Esophagus muscularis mucosa (tissue), 4 donors: ENCODE measurements at regions not wholly inside any gene's neighbourhood (a gene's known extent, or its start where the extent isn't known, plus 50 kb on each side); places are given as distances from the start of the nearest gene placed in this dataset.

Experiments
- DNase-seq: peaks from one replicate; pipeline ENCODE4 v3.0.0-alpha.2; 2017; ENCODE audit errors: extremely low spot score
- H3K27ac ChIP-seq, 4 donors: fragments of 200-600 bp; sonication (generic); replicated peaks in 1 of 4; 1 replicate in 3 of 4; 2 replicates in 1 of 4; pipeline ENCODE4 v1.5.1; 2016 to 2019; ENCODE audit warnings: mild to moderate bottlenecking in 1 of 4
- H3K27me3 ChIP-seq, 4 donors: fragments of 200-600 bp; sonication (generic); one replicate each; pipeline versions ENCODE4 v1.5.1 to v1.6.0; 2016 to 2019
- H3K36me3 ChIP-seq, 4 donors: fragments of 200-600 bp; sonication (generic); one replicate each; pipeline ENCODE4 v1.5.1; 2016 to 2019
- H3K4me1 ChIP-seq, 4 donors: fragments of 200-600 bp; sonication (generic); one replicate each; pipeline ENCODE4 v1.5.1; 2016 to 2019
- H3K4me3 ChIP-seq, 4 donors: fragments of 200-600 bp; sonication (generic); 1 replicate in 2 of 4; 2 replicates in 2 of 4; pipeline ENCODE4 v1.5.1; 2016 to 2019; ENCODE audit warnings: mild to moderate bottlenecking in 4 of 4, moderate library complexity in 1 of 4
- H3K9me3 ChIP-seq, 4 donors: fragments of 200-600 bp; sonication (generic); 1 replicate in 3 of 4; 2 replicates in 1 of 4; pipeline ENCODE4 v1.5.1; 2016 to 2019
- EP300 ChIP-seq: sonication (generic); formaldehyde crosslinking; IDR thresholded peaks from one replicate; pipeline ENCODE4 v1.6.1; 2017; ENCODE audit warnings: antibody characterized with exemption
- POLR2A ChIP-seq: fragments of 450-650 bp; IDR thresholded peaks from one replicate; pipeline ENCODE4 v1.6.1; 2017; ENCODE audit warnings: antibody characterized with exemption, moderate library complexity, mild to moderate bottlenecking, low read depth
- POLR2AphosphoS5 ChIP-seq, 2 donors: sonication (generic); formaldehyde crosslinking; IDR thresholded peaks; one replicate each; pipeline ENCODE4 v1.6.1; 2017; ENCODE audit warnings: antibody characterized with exemption in 2 of 2
- WGBS: methylation state at CpG from one replicate; pipeline ENCODE4 v1.1.5; 2018; 5-methylcytosine and 5-hydroxymethylcytosine counted together
- intact Hi-C: fragments of 100-400 bp; cut with DNase I; formaldehyde crosslinking; loops from one replicate; pipeline ENCODE4 v1.15.1; 2023
- TF ChIP-seq, protein P1 (sequence below), 3 experiments: fragments of 200-600 bp in 2 of 3; fragments of 450-650 bp in 1 of 3; sonication (generic) in 2 of 3; IDR thresholded peaks; one replicate each; pipeline ENCODE4 v1.5.1; 2017 to 2019; ENCODE audit warnings: antibody characterized with exemption in 3 of 3, mild to moderate bottlenecking in 2 of 3, moderate library complexity in 1 of 3

DNA sequence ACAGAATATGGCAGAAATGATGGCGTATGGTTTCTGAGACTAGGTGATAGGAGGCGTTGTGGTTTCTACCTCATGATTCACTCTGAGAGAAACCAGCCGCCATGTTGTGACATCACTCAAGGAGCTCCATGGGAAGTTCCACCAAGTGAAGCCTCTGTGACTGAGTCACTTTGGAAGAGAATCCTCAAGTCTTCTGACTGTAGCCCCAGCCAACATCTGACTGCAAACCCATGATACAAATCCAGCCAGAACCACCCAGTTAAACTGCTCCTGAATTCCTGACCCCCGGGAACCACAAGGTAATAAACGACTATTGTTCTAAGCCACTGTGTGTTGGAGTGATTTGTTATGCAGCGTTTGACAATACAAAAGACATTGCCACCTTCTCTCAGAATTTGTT, 91.1 kb upstream of the CARD11 start:
- 71% methylated on average over 6 of the region's 6 CpGs for WGBS
- Histone ChIP-seq H3K9me3 (peaks cover 0 to 4% (median 0%) of the 10 kb centered on the region in 4 donors), H3K4me1 (no peaks in the 10 kb centered on the region), H3K4me3 (no peak overlapping the region), H3K36me3 (no peaks in the 10 kb centered on the region), H3K27ac (no peak overlapping the region), H3K27me3 (peaks cover 0 to 23% (median 0%) of the 10 kb centered on the region in 4 donors)
- DNase-seq = no peak
- intact Hi-C loops = no loop called here
- no peak for TF ChIP-seq EP300
- no peak for TF ChIP-seq POLR2A
- TF ChIP-seq, protein P1, sequence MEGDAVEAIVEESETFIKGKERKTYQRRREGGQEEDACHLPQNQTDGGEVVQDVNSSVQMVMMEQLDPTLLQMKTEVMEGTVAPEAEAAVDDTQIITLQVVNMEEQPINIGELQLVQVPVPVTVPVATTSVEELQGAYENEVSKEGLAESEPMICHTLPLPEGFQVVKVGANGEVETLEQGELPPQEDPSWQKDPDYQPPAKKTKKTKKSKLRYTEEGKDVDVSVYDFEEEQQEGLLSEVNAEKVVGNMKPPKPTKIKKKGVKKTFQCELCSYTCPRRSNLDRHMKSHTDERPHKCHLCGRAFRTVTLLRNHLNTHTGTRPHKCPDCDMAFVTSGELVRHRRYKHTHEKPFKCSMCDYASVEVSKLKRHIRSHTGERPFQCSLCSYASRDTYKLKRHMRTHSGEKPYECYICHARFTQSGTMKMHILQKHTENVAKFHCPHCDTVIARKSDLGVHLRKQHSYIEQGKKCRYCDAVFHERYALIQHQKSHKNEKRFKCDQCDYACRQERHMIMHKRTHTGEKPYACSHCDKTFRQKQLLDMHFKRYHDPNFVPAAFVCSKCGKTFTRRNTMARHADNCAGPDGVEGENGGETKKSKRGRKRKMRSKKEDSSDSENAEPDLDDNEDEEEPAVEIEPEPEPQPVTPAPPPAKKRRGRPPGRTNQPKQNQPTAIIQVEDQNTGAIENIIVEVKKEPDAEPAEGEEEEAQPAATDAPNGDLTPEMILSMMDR (IDR thresholded peaks at IDR 0.05) = no peak
- no peak for TF ChIP-seq POLR2AphosphoS5 (IDR thresholded peaks at IDR 0.05)

DNA sequence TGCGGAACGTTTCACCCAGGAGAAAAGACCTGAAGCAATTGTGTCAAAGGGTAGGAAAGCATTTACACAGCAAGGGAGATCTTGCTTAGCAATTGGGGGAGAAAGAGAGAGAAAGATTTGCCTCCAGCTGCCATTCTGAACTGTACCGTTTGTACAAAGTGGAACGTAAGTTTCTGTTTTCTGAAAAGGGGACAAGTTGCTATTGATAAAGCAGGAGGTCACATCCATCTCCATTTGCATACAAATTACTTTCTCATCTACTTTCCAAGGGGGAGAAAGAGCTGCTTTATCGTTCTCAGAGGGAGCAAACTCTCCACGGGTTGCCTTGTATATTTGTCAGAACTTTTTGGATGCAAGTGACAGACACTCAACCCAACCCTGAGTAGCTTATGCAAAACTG, 92.0 kb upstream of the CARD11 start:
- intact Hi-C loops = no loop called here
- no peak for TF ChIP-seq POLR2AphosphoS5 (IDR thresholded peaks at IDR 0.05)
- TF ChIP-seq, protein P1 (IDR thresholded peaks at IDR 0.05) = no peak
- TF ChIP-seq POLR2A = no peak
- no peak for TF ChIP-seq EP300
- no peak overlapping the region for H3K4me3 ChIP-seq
- DNase-seq = no peak
- 67% methylated on average over 6 of the region's 6 CpGs for WGBS
- H3K27ac ChIP-seq = no peak overlapping the region
- peaks cover 0 to 4% (median 0%) of the 10 kb centered on the region in 4 donors for H3K9me3 ChIP-seq
- no peaks in the 10 kb centered on the region for H3K36me3 ChIP-seq
- peaks cover 0 to 25% (median 0%) of the 10 kb centered on the region in 4 donors for H3K27me3 ChIP-seq
- no peaks in the 10 kb centered on the region for H3K4me1 ChIP-seq

DNA sequence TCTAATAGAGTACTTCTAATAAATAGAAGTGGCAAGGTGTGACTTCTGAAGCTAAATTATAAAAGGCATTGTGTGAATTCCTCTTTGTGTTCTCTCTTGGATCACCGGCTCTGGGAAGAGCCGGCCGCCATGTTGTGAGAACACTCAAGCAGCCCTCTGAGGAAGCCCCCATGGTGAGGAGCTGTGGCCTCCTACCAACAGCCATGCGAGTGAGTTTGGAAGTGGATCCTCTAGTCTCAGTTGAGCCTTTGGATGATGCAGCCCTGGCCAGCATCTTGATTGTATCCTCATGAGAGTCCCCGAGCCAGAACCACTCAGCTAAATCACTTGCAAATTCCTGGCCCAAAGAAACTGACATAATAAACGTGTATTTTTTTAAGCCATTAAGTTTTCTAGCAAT, 94.5 kb upstream of the CARD11 start:
- 98% methylated on average over 6 of the region's 6 CpGs for WGBS
- peaks cover 0 to 37% (median 0%) of the 10 kb centered on the region in 4 donors for H3K27me3 ChIP-seq
- intact Hi-C loops = no loop called here
- H3K4me3 ChIP-seq = no peak overlapping the region
- H3K27ac ChIP-seq = no peak overlapping the region
- H3K9me3 ChIP-seq = peaks cover 0 to 4% (median 0%) of the 10 kb centered on the region in 4 donors
- no peak for TF ChIP-seq POLR2A
- TF ChIP-seq POLR2AphosphoS5 (IDR thresholded peaks at IDR 0.05) = no peak
- no peak for TF ChIP-seq EP300
- TF ChIP-seq, protein P1 (IDR thresholded peaks at IDR 0.05) = no peak
- H3K4me1 ChIP-seq = no peaks in the 10 kb centered on the region
- H3K36me3 ChIP-seq = no peaks in the 10 kb centered on the region
- no peak for DNase-seq

DNA sequence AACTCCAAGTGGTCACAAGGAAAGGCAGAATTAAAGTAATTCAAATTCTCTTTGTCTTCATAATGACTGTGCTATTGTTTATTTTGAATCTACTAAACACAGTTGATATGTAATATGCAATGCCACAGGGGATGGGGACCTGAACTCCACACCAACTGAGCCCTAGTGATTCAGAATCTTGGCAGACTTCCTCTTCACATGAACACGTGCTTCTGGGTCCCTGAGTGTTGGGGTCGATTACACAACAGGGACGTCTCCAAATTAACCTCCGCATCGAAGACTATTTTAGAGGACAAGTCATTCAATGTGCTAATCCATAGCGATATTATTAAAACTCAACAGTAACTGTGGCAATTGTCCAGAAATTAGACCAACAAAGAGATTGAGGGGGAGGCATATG, 95.3 kb upstream of the CARD11 start:
- Histone ChIP-seq H3K27ac (no peak overlapping the region), H3K4me1 (peaks cover 0 to 2% (median 2%) of the 10 kb centered on the region in 4 donors), H3K36me3 (no peaks in the 10 kb centered on the region), H3K27me3 (peaks cover 0 to 37% (median 0%) of the 10 kb centered on the region in 4 donors), H3K9me3 (peaks cover 0 to 4% (median 0%) of the 10 kb centered on the region in 4 donors), H3K4me3 (no peak overlapping the region)
- 56% methylated on average over 6 of the region's 6 CpGs for WGBS
- intact Hi-C loops = no loop called here
- no peak for TF ChIP-seq POLR2A
- no peak for TF ChIP-seq POLR2AphosphoS5 (IDR thresholded peaks at IDR 0.05)
- no peak for TF ChIP-seq EP300
- TF ChIP-seq, protein P1 (IDR thresholded peaks at IDR 0.05) = no peak
- no peak for DNase-seq

DNA sequence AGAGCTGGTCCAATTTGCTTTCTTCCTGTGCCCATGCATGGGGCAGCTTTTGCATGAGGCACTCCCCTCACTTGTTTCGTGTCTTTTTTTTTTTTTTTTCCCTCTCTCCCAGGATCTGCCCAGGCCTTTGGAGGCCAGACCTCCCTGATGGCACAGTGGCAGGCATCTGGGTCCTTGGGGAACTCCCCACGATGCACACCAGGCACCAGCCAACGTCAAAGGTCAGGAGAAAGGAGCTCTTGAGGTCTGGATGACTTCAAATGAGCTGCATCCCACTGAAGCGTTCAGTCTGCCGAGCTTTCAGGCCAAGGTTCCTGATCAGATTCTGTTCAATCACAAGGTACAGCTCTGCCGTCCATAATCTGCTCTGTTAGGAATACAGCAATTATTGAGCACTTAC, 97.2 kb upstream of the CARD11 start:
- H3K27me3 ChIP-seq = peaks cover 0 to 37% (median 0%) of the 10 kb centered on the region in 4 donors
- WGBS = 68% methylated on average over 6 of the region's 6 CpGs
- intact Hi-C loops = no loop called here

More for the DNA sequence above, 97.2 kb upstream of the CARD11 start:
- H3K27ac ChIP-seq = no peak overlapping the region
- H3K4me1 ChIP-seq = peaks cover 0 to 10% (median 9%) of the 10 kb centered on the region in 4 donors
- TF ChIP-seq EP300 (no peak), POLR2AphosphoS5 (IDR thresholded peaks at IDR 0.05) (no peak), POLR2A (no peak)
- TF ChIP-seq, protein P1 (IDR thresholded peaks at IDR 0.05) = no peak
- H3K36me3 ChIP-seq = no peaks in the 10 kb centered on the region
- DNase-seq = no peak
- H3K4me3 ChIP-seq = no peak overlapping the region
- H3K9me3 ChIP-seq = peaks cover 0 to 4% (median 0%) of the 10 kb centered on the region in 4 donors
